Activated CD4-positive, alpha-beta T cell treated with anti-CD3 and anti-CD28 coated beads, Interleukin-2, amount 10 ng/mL, durations not matched to agents 24 days and 14 days (primary cell): ENCODE measurements at regions not wholly inside any gene's neighbourhood (a gene's known extent, or its start where the extent isn't known, plus 50 kb on each side); places are given as distances from the start of the nearest gene placed in this dataset.
"Not testable (repeated sequence)": the region's sequence is repeated elsewhere in the genome, so short reads cannot be mapped to it uniquely, and the experiment has no call there.

Source experiments
- DNase-seq: peaks from one replicate; pipeline ENCODE4 v3.0.0; 2022
- H3K27ac Mint-ChIP-seq: one replicate; pipeline ENCODE4 v1.8.0; 2022; ENCODE audit warnings: mild to moderate bottlenecking, mixed read lengths
- H3K27me3 Mint-ChIP-seq: one replicate; pipeline ENCODE4 v1.8.0; 2022; ENCODE audit warnings: mixed read lengths
- H3K36me3 Mint-ChIP-seq: one replicate; pipeline ENCODE4 v1.8.0; 2022; ENCODE audit warnings: low read depth, mild to moderate bottlenecking, mixed read lengths
- H3K4me1 Mint-ChIP-seq: one replicate; pipeline ENCODE4 v1.8.0; 2021; ENCODE audit warnings: mixed read lengths
- H3K4me3 Mint-ChIP-seq: one replicate; pipeline ENCODE4 v1.8.0; 2022; ENCODE audit warnings: mild to moderate bottlenecking, moderate library complexity, mixed read lengths
- H3K9me3 Mint-ChIP-seq: one replicate; pipeline ENCODE4 v1.8.0; 2021; ENCODE audit warnings: mixed read lengths
- intact Hi-C: fragments of 100-400 bp; cut with micrococcal nuclease; formaldehyde crosslinking; loops from one replicate; pipeline ENCODE4 v1.15.1; 2023

GRCh38 chr9:115551396-115551795, 433.4 kb upstream of the TNC start:
- no peaks in the 10 kb centered on the region for H3K27me3 Mint-ChIP-seq
- no peak overlapping the region for H3K27ac Mint-ChIP-seq
- intact Hi-C loops = no loop called here
- H3K36me3 Mint-ChIP-seq = no peaks in the 10 kb centered on the region
- H3K4me1 Mint-ChIP-seq = no peaks in the 10 kb centered on the region
- no peak overlapping the region for H3K4me3 Mint-ChIP-seq
- no peak for DNase-seq
- no peaks in the 10 kb centered on the region for H3K9me3 Mint-ChIP-seq

- no peak for DNase-seq
- H3K4me3 Mint-ChIP-seq = no peak overlapping the region
- intact Hi-C loops = no loop called here
- H3K27ac Mint-ChIP-seq = no peak overlapping the region
- H3K4me1 Mint-ChIP-seq = no peaks in the 10 kb centered on the region
- no peaks in the 10 kb centered on the region for H3K27me3 Mint-ChIP-seq
- H3K9me3 Mint-ChIP-seq = peaks cover 4% of the 10 kb centered on the region
- H3K36me3 Mint-ChIP-seq = no peaks in the 10 kb centered on the region
Measured at GRCh38 chr9:115553060-115553773, 435.3 kb upstream of the TNC start.

- H3K4me3 Mint-ChIP-seq = no peak overlapping the region
- intact Hi-C loops = no loop called here
- no peaks in the 10 kb centered on the region for H3K4me1 Mint-ChIP-seq
- no peaks in the 10 kb centered on the region for H3K36me3 Mint-ChIP-seq
- H3K9me3 Mint-ChIP-seq = peaks cover 4% of the 10 kb centered on the region
- H3K27ac Mint-ChIP-seq = no peak overlapping the region
- no peak for DNase-seq
- H3K27me3 Mint-ChIP-seq = no peaks in the 10 kb centered on the region
Measured at GRCh38 chr9:115556432-115556831, 438.5 kb upstream of the TNC start.

GRCh38 chr9:115575147-115575546, 457.2 kb upstream of the TNC start:
- Mint-ChIP-seq H3K9me3 (no peaks in the 10 kb centered on the region), H3K27me3 (no peaks in the 10 kb centered on the region), H3K27ac (no peak overlapping the region), H3K36me3 (no peaks in the 10 kb centered on the region), H3K4me1 (no peaks in the 10 kb centered on the region), H3K4me3 (no peak overlapping the region)
- DNase-seq = no peak
- intact Hi-C loops = no loop called here

- H3K4me1 Mint-ChIP-seq, DNase-seq, H3K36me3 Mint-ChIP-seq, H3K4me3 Mint-ChIP-seq, H3K27me3 Mint-ChIP-seq, H3K9me3 Mint-ChIP-seq, intact Hi-C loops, H3K27ac Mint-ChIP-seq: not testable (repeated sequence)
Measured at GRCh38 chr9:115585458-115585857, 467.5 kb upstream of the TNC start.

GRCh38 chr9:115587310-115587709, 469.4 kb upstream of the TNC start:
- no peak for DNase-seq
- H3K4me3 Mint-ChIP-seq = no peak overlapping the region

GRCh38 chr9:115590011-115590410, 472.1 kb upstream of the TNC start:
- no peaks in the 10 kb centered on the region for H3K36me3 Mint-ChIP-seq
- intact Hi-C loops = loop anchor here (5.0 kb wide), 1 partner anchor 1072 kb away; no protein-coding TSS in a partner anchor
- no peak for DNase-seq
- no peak overlapping the region for H3K4me3 Mint-ChIP-seq
- H3K4me1 Mint-ChIP-seq = no peaks in the 10 kb centered on the region
- no peaks in the 10 kb centered on the region for H3K9me3 Mint-ChIP-seq
- H3K27me3 Mint-ChIP-seq = peaks cover 7% of the 10 kb centered on the region
- H3K27ac Mint-ChIP-seq = no peak overlapping the region

More at GRCh38 chr9:115587310-115587709, 469.4 kb upstream of the TNC start:
- Mint-ChIP-seq H3K9me3 (no peaks in the 10 kb centered on the region), H3K27ac (no peak overlapping the region), H3K36me3 (no peaks in the 10 kb centered on the region), H3K27me3 (peaks cover 4% of the 10 kb centered on the region), H3K4me1 (no peaks in the 10 kb centered on the region)
- intact Hi-C loops = no loop called here

GRCh38 chr9:115591584-115591984, 473.6 kb upstream of the TNC start:
- H3K4me1 Mint-ChIP-seq = no peaks in the 10 kb centered on the region
- DNase-seq = peak; percentile 57
- no peaks in the 10 kb centered on the region for H3K36me3 Mint-ChIP-seq
- H3K27me3 Mint-ChIP-seq = peaks cover 15% of the 10 kb centered on the region
- no peak overlapping the region for H3K4me3 Mint-ChIP-seq
- no peak overlapping the region for H3K27ac Mint-ChIP-seq
- intact Hi-C loops = loop anchor here (5.0 kb wide), 1 partner anchor 1071 kb away; no protein-coding TSS in a partner anchor
- no peaks in the 10 kb centered on the region for H3K9me3 Mint-ChIP-seq

- H3K36me3 Mint-ChIP-seq = no peaks in the 10 kb centered on the region
- no peaks in the 10 kb centered on the region for H3K4me1 Mint-ChIP-seq
- no peaks in the 10 kb centered on the region for H3K9me3 Mint-ChIP-seq
- H3K4me3 Mint-ChIP-seq = no peak overlapping the region
- peak; percentile 58 for DNase-seq
- no peak overlapping the region for H3K27ac Mint-ChIP-seq
- peaks cover 22% of the 10 kb centered on the region for H3K27me3 Mint-ChIP-seq
- intact Hi-C loops = loop anchor here (5.0 kb wide), 1 partner anchor 1069 kb away; no protein-coding TSS in a partner anchor
Measured at GRCh38 chr9:115593587-115594091, 475.7 kb upstream of the TNC start.

GRCh38 chr9:115594557-115594956, 476.6 kb upstream of the TNC start:
- Mint-ChIP-seq H3K36me3 (no peaks in the 10 kb centered on the region), H3K27me3 (peaks cover 22% of the 10 kb centered on the region), H3K4me3 (no peak overlapping the region), H3K27ac (no peak overlapping the region), H3K9me3 (no peaks in the 10 kb centered on the region), H3K4me1 (no peaks in the 10 kb centered on the region)
- DNase-seq = no peak
- intact Hi-C loops = loop anchor here (5.0 kb wide), 1 partner anchor 1068 kb away; no protein-coding TSS in a partner anchor

- Mint-ChIP-seq H3K36me3 (no peaks in the 10 kb centered on the region), H3K4me3 (no peak overlapping the region)
Measured at GRCh38 chr9:115596021-115596745, 478.2 kb upstream of the TNC start.

GRCh38 chr9:115596746-115597080, 478.8 kb upstream of the TNC start:
- DNase-seq = no peak
- intact Hi-C loops = loop anchor here (5.0 kb wide), 1 partner anchor 976 kb away; no protein-coding TSS in a partner anchor
- H3K9me3 Mint-ChIP-seq = no peaks in the 10 kb centered on the region
- no peaks in the 10 kb centered on the region for H3K4me1 Mint-ChIP-seq
- H3K36me3 Mint-ChIP-seq = no peaks in the 10 kb centered on the region
- H3K27me3 Mint-ChIP-seq = peaks cover 22% of the 10 kb centered on the region
- H3K4me3 Mint-ChIP-seq = no peak overlapping the region
- no peak overlapping the region for H3K27ac Mint-ChIP-seq

More at GRCh38 chr9:115596021-115596745, 478.2 kb upstream of the TNC start:
- intact Hi-C loops = loop anchor here (5.0 kb wide), 1 partner anchor 976 kb away; no protein-coding TSS in a partner anchor
- Mint-ChIP-seq H3K9me3 (no peaks in the 10 kb centered on the region), H3K27ac (no peak overlapping the region), H3K4me1 (no peaks in the 10 kb centered on the region), H3K27me3 (peaks cover 22% of the 10 kb centered on the region)
- DNase-seq = no peak

GRCh38 chr9:115597330-115597895, 479.5 kb upstream of the TNC start:
- DNase-seq = no peak
- Mint-ChIP-seq H3K27ac (no peak overlapping the region), H3K4me3 (no peak overlapping the region), H3K27me3 (peaks cover 20% of the 10 kb centered on the region), H3K4me1 (no peaks in the 10 kb centered on the region), H3K9me3 (no peaks in the 10 kb centered on the region), H3K36me3 (no peaks in the 10 kb centered on the region)
- intact Hi-C loops = loop anchor here (5.0 kb wide), 1 partner anchor 975 kb away; no protein-coding TSS in a partner anchor

- Mint-ChIP-seq H3K27me3 (peaks cover 20% of the 10 kb centered on the region), H3K4me1 (no peaks in the 10 kb centered on the region), H3K27ac (no peak overlapping the region), H3K36me3 (no peaks in the 10 kb centered on the region), H3K9me3 (no peaks in the 10 kb centered on the region), H3K4me3 (no peak overlapping the region)
- no peak for DNase-seq
- intact Hi-C loops = loop anchor here (5.0 kb wide), 1 partner anchor 974 kb away; no protein-coding TSS in a partner anchor
Measured at GRCh38 chr9:115598751-115599150, 480.8 kb upstream of the TNC start.
